GM10248 (cell line): ENCODE measurements at regions not wholly inside any gene's neighbourhood (a gene's known extent, or its start where the extent isn't known, plus 50 kb on each side); places are given as distances from the start of the nearest gene placed in this dataset.

ENCODE experiments used
- CTCF ChIA-PET: fragments of 300-600 bp; sonication (Branson Sonifier 250); formaldehyde crosslinking; extraction: SDS; loops from one replicate; lab custom pipeline; 2021; ENCODE audit warnings: antibody characterized with exemption; lab: Yijun Ruan, JAX
- POLR2A ChIA-PET: fragments of 350-650 bp; sonication (Branson Sonifier 250); formaldehyde crosslinking; extraction: SDS; loops from one replicate; lab custom pipeline; 2020; ENCODE audit warnings: antibody characterized with exemption; lab: Yijun Ruan, JAX
- DNase-seq: peaks from one replicate; pipeline ENCODE4 v3.0.0; 2012; ENCODE audit errors: extremely low spot score
- CTCF ChIP-seq: IDR thresholded peaks from 2 replicates; pipeline ENCODE4 v1.5.1; 2012; ENCODE audit warnings: mild to moderate bottlenecking, low read depth; ENCODE audit errors: extremely low read depth, missing control alignments, control extremely low read depth

DNA sequence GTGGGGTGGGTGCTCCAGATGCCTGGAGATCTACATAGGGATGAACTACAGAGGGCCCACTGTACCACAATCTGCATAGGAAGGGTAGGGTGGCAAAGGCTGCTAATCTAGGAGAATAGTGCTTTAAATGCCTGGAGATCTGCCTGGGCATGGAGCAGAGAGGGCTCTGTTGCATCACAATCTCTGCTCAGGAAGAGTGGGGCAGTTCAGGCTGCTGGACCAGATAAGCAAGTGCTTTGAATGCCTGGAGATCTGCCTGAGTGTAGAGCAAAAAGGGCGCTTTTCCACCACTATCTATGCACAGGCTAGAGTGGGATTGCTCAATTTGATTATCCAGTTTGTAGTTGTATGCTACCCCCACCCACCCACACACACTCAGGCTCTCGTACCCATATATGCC is 886.3 kb upstream of the SEL1L start:
- TF ChIP-seq CTCF = no peak
- POLR2A ChIA-PET = no interaction called here
- DNase-seq = no peak
- CTCF ChIA-PET = no interaction called here

GRCh38 chr14:82420871-82421270 is 887.2 kb upstream of the SEL1L start:
- POLR2A ChIA-PET = no interaction called here
- no peak for DNase-seq
- TF ChIP-seq CTCF = no peak
- CTCF ChIA-PET = no interaction called here

DNA sequence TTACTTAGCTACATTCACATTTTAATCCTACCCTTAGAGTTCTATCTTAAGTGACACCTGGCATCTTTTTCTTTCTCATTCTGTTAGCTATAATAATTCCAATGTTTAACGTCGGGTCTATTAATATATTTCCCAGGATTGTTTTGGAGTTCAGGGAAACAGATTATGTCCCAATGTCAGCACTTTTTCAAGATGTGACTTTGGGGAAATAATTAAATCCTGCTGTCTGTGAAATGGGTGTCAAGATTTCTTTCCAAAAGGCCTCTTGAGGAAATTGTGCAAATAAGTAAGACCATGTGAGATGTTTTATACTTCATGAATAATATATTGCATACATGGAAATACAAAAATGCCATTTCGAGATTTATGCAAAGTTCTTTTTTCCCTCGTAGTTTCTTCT is 887.6 kb upstream of the SEL1L start:
- ChIA-PET POLR2A (no interaction called here), CTCF (no interaction called here)
- no peak for DNase-seq
- TF ChIP-seq CTCF = no peak

- CTCF ChIA-PET = no interaction called here
- DNase-seq = no peak
Observed at GRCh38 chr14:82422230-82422629, 888.6 kb upstream of the SEL1L start.

DNA sequence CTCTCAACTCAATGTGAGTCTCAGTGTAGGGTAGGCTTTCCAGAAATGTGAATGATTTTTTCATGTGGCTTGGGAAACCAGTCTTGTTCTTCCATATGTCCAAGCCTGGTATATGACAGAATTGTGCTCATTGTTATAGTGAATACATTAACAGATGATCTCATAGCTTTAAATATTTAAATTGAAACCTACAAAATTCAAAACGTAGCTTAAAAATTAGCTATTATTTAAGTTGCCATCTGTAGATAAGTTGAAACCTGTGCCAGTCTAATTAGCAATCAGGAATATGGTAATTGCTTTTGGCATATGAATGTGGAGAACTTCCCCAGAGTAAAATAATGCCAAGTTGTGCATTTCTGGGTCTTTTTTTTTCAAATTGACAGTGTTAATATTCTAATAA is 891.6 kb upstream of the SEL1L start:
- POLR2A ChIA-PET = no interaction called here
- DNase-seq = no peak
- TF ChIP-seq CTCF = no peak
- CTCF ChIA-PET = interaction anchor here (1.4 to 1.6 kb wide), 2 partner anchors 19 to 70 kb away, joined by 3 to 5 read pairs; no protein-coding TSS in a partner anchor

More at GRCh38 chr14:82422230-82422629, 888.6 kb upstream of the SEL1L start:
- POLR2A ChIA-PET = no interaction called here
- no peak for TF ChIP-seq CTCF

- no peak for TF ChIP-seq CTCF
- no peak for DNase-seq
- CTCF ChIA-PET = no interaction called here
- POLR2A ChIA-PET = no interaction called here
Observed at GRCh38 chr14:82431031-82431430, 897.4 kb upstream of the SEL1L start.
